Progenitor cell of endocrine pancreas (in vitro differentiated cells): ENCODE measurements at regions not wholly inside any gene's neighbourhood (a gene's known extent, or its start where the extent isn't known, plus 50 kb on each side); places are given as distances from the start of the nearest gene placed in this dataset.

Experiments used
- DNase-seq: peaks from one replicate; pipeline ENCODE4 v3.0.0; 2021; ENCODE audit warnings: low spot score; ENCODE audit not compliant: unreplicated experiment
- H3K27ac Mint-ChIP-seq: 2 replicates; pipeline ENCODE4 v1.8.0; 2021; ENCODE audit warnings: mild to moderate bottlenecking, moderate library complexity, mixed read lengths
- H3K27me3 Mint-ChIP-seq: 2 replicates; pipeline ENCODE4 v1.8.0; 2021; ENCODE audit warnings: mixed read lengths
- H3K36me3 Mint-ChIP-seq: 2 replicates; pipeline ENCODE4 v1.8.0; 2022; ENCODE audit warnings: mixed read lengths; ENCODE audit not compliant: insufficient read depth
- H3K4me1 Mint-ChIP-seq: 2 replicates; pipeline ENCODE4 v1.8.0; 2021; ENCODE audit warnings: low read depth, mixed read lengths
- H3K4me3 Mint-ChIP-seq: 2 replicates; pipeline ENCODE4 v1.8.0; 2021; ENCODE audit warnings: low read depth, mild to moderate bottlenecking, moderate library complexity, mixed read lengths
- H3K9me3 Mint-ChIP-seq: 2 replicates; pipeline ENCODE4 v1.8.0; 2021; ENCODE audit warnings: low read depth, mixed read lengths
- TF ChIP-seq, protein P1 (sequence below): fragments of 200-600 bp; sonication (generic); IDR thresholded peaks from one replicate; pipeline ENCODE4 v1.5.0; 2021; ENCODE audit warnings: antibody characterized with exemption, mild to moderate bottlenecking; ENCODE audit not compliant: unreplicated experiment

DNA sequence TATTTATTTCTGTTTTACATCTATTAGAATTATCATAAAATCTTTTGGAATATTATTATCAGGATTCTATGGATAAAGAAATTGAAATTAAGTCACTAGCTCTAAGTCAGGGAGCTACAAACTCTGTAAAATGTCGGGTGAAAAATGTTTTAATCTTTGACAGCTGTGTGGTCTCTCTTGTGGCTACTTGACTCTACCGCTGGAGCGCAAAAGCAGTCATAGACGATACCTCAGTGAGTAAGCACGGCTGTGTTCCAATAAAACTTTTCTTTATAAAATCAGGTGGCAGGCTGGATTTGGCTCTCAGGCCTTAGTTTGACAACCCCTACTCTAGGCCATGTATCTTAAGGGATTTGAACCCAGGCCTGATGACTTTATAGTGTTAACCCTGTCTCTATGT lies 88.5 kb upstream of the PFN2 start:
- H3K27me3 Mint-ChIP-seq = peaks cover 16% of the 10 kb centered on the region
- no peak for DNase-seq
- TF ChIP-seq, protein P1, sequence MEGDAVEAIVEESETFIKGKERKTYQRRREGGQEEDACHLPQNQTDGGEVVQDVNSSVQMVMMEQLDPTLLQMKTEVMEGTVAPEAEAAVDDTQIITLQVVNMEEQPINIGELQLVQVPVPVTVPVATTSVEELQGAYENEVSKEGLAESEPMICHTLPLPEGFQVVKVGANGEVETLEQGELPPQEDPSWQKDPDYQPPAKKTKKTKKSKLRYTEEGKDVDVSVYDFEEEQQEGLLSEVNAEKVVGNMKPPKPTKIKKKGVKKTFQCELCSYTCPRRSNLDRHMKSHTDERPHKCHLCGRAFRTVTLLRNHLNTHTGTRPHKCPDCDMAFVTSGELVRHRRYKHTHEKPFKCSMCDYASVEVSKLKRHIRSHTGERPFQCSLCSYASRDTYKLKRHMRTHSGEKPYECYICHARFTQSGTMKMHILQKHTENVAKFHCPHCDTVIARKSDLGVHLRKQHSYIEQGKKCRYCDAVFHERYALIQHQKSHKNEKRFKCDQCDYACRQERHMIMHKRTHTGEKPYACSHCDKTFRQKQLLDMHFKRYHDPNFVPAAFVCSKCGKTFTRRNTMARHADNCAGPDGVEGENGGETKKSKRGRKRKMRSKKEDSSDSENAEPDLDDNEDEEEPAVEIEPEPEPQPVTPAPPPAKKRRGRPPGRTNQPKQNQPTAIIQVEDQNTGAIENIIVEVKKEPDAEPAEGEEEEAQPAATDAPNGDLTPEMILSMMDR = no peak
- H3K27ac Mint-ChIP-seq = no peak overlapping the region
- no peak overlapping the region for H3K4me3 Mint-ChIP-seq
- no peaks in the 10 kb centered on the region for H3K9me3 Mint-ChIP-seq
- peaks cover 4% of the 10 kb centered on the region for H3K4me1 Mint-ChIP-seq
- no peaks in the 10 kb centered on the region for H3K36me3 Mint-ChIP-seq

DNA sequence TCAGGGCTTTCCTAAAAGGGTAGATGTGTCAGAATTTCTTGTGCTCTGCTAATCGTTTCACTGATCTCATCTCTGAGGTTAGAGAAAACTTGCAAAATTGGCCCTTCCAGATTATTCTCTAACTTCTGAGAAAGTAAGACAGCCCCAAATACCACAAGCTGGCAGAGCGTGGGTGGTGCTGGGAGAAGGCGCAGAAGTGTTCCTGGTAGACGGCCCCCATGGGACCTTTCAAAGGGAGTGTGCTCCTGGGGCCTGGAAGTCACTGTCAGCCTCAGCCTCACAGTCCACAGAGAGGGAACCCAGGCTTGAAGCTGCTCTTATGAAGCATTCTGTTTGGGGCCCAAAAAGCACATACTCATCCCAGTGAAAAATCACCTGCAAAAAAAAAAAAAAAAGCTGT lies 86.5 kb upstream of the PFN2 start:
- Mint-ChIP-seq H3K9me3 (no peaks in the 10 kb centered on the region), H3K27ac (no peak overlapping the region), H3K27me3 (peaks cover 16% of the 10 kb centered on the region), H3K4me3 (no peak overlapping the region), H3K36me3 (no peaks in the 10 kb centered on the region), H3K4me1 (peaks cover 4% of the 10 kb centered on the region)
- TF ChIP-seq, protein P1 = no peak
- DNase-seq = no peak

DNA sequence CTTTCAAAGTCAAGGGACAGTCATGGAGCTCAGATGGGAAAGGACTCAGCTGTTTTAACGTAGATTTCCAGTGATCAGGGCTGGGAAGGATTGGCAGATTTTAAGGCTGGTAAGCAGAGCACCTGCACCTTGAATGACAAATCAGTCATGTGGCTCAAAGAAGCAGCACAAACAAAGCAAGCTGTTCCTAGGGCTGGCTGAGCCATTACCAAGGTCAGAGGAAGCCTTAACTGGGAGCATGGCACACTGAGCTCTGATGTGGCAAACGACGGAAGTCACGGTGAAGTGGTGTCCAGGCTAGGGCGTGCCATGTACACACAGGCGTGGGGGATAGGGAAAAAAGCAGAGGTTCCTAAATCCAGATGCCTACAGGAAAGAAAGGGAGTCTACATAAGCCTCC lies 84.6 kb upstream of the PFN2 start:
- Mint-ChIP-seq H3K36me3 (no peaks in the 10 kb centered on the region), H3K4me1 (peaks cover 4% of the 10 kb centered on the region), H3K27me3 (peaks cover 8% of the 10 kb centered on the region), H3K4me3 (no peak overlapping the region), H3K27ac (no peak overlapping the region), H3K9me3 (no peaks in the 10 kb centered on the region)
- TF ChIP-seq, protein P1 = no peak
- no peak for DNase-seq

DNA sequence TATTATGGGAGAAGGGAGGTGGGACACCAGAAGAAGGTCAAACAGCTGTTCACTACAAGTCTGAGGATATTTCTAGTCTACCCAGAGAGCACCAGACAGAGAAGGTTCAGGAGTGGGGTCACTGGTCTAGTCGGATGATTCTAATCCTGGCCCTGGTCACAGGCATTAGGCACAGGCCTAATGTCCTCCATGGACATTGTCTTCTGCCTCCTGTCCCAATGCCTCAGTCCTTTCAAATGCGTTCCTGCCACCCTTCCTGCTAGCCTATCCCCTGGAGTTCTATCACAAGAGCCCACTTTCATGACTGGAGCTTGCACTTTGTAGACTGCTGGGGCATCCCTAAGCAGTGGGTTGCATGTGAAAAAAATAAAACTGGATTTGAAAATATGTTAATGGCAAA lies 83.9 kb upstream of the PFN2 start:
- H3K9me3 Mint-ChIP-seq = no peaks in the 10 kb centered on the region
- no peaks in the 10 kb centered on the region for H3K36me3 Mint-ChIP-seq
- TF ChIP-seq, protein P1 = no peak
- no peak for DNase-seq
- H3K27ac Mint-ChIP-seq = no peak overlapping the region
- no peak overlapping the region for H3K4me3 Mint-ChIP-seq
- peaks cover 6% of the 10 kb centered on the region for H3K27me3 Mint-ChIP-seq
- peaks cover 4% of the 10 kb centered on the region for H3K4me1 Mint-ChIP-seq

DNA sequence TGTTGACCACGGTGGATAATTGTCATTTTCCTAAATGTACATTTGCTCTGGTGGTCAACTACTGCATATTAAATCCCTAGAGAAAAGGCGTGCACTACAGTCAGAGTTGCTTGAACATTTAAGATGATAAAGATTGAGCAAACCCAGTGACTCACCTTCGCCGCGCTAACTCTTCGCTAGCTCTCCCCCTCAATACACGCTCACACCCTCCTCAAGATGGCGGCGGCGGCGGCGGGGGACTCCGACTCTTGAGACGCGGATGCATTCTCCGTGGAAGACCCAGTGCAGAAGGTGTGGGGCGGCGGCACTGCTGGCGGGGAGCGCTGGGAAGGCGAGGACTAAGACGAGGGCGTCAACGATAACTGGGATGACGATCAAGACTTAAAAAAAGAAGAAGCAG lies 79.8 kb upstream of the PFN2 start:
- Mint-ChIP-seq H3K27ac (no peak overlapping the region), H3K4me3 (no peak overlapping the region), H3K27me3 (peaks cover 6% of the 10 kb centered on the region), H3K4me1 (peaks cover 4% of the 10 kb centered on the region), H3K9me3 (peaks cover under 1% of the 10 kb centered on the region), H3K36me3 (no peaks in the 10 kb centered on the region)
- no peak for DNase-seq
- TF ChIP-seq, protein P1 = no peak
